Activated CD8-positive, alpha-beta memory T cell treated with anti-CD3 and anti-CD28 coated beads, Interleukin-2, amount 10 ng/mL, durations not matched to agents 7 days and 5 days (primary cell): ENCODE measurements at regions not wholly inside any gene's neighbourhood (a gene's known extent, or its start where the extent isn't known, plus 50 kb on each side); places are given as distances from the start of the nearest gene placed in this dataset.

Experiments used
- ATAC-seq: fragments of 150-1000 bp; cut with Tn5 transposase; one replicate; pipeline ENCODE4 v1.10.0; 2021; ENCODE audit warnings: moderate library complexity
- CTCF ChIA-PET: fragments of 350-600 bp; sonication (Branson Sonifier 250); formaldehyde crosslinking; loops from one replicate; lab custom pipeline; 2021; ENCODE audit warnings: antibody characterized with exemption; lab: Charles Lee
- DNase-seq: peaks from one replicate; pipeline ENCODE4 v3.0.0-alpha.2; 2020
- H3K27ac Mint-ChIP-seq: one replicate; pipeline ENCODE4 v1.8.0; 2021; ENCODE audit warnings: mild to moderate bottlenecking, mixed read lengths
- H3K27me3 Mint-ChIP-seq: one replicate; pipeline ENCODE4 v1.8.0; 2021; ENCODE audit warnings: mixed read lengths
- H3K36me3 Mint-ChIP-seq: one replicate; pipeline ENCODE4 v1.8.0; 2021; ENCODE audit warnings: mild to moderate bottlenecking, mixed read lengths
- H3K4me1 Mint-ChIP-seq: one replicate; pipeline ENCODE4 v1.8.0; 2021; ENCODE audit warnings: mixed read lengths
- H3K4me3 Mint-ChIP-seq: one replicate; pipeline ENCODE4 v1.8.0; 2021; ENCODE audit warnings: mild to moderate bottlenecking, moderate library complexity, mixed read lengths
- H3K9me3 Mint-ChIP-seq: one replicate; pipeline ENCODE4 v1.8.0; 2022; ENCODE audit warnings: low read depth, mixed read lengths

- Mint-ChIP-seq H3K27me3 (no peaks in the 10 kb centered on the region), H3K36me3 (no peaks in the 10 kb centered on the region), H3K27ac (no peak overlapping the region), H3K9me3 (peaks cover 3% of the 10 kb centered on the region), H3K4me1 (no peaks in the 10 kb centered on the region), H3K4me3 (no peak overlapping the region)
- CTCF ChIA-PET: no interaction called here
- DNase-seq: no peak
- ATAC-seq: no peak
These were observed 127.3 kb downstream of the BTBD3 start for GRCh38 chr20:12044969-12045368.

GRCh38 chr20:12047838-12048432 lies 130.2 kb downstream of the BTBD3 start:
- H3K9me3 Mint-ChIP-seq: no peaks in the 10 kb centered on the region
- no peaks in the 10 kb centered on the region for H3K4me1 Mint-ChIP-seq
- DNase-seq: no peak
- ATAC-seq: no peak
- no peaks in the 10 kb centered on the region for H3K36me3 Mint-ChIP-seq
- H3K27me3 Mint-ChIP-seq: no peaks in the 10 kb centered on the region
- no peak overlapping the region for H3K4me3 Mint-ChIP-seq
- H3K27ac Mint-ChIP-seq: no peak overlapping the region
- CTCF ChIA-PET: no interaction called here

GRCh38 chr20:12049125-12049524 lies 131.4 kb downstream of the BTBD3 start:
- DNase-seq (no peak), ATAC-seq (no peak)
- Mint-ChIP-seq H3K36me3 (no peaks in the 10 kb centered on the region), H3K27me3 (no peaks in the 10 kb centered on the region), H3K9me3 (no peaks in the 10 kb centered on the region), H3K27ac (no peak overlapping the region), H3K4me3 (no peak overlapping the region), H3K4me1 (no peaks in the 10 kb centered on the region)
- CTCF ChIA-PET: no interaction called here

DNA sequence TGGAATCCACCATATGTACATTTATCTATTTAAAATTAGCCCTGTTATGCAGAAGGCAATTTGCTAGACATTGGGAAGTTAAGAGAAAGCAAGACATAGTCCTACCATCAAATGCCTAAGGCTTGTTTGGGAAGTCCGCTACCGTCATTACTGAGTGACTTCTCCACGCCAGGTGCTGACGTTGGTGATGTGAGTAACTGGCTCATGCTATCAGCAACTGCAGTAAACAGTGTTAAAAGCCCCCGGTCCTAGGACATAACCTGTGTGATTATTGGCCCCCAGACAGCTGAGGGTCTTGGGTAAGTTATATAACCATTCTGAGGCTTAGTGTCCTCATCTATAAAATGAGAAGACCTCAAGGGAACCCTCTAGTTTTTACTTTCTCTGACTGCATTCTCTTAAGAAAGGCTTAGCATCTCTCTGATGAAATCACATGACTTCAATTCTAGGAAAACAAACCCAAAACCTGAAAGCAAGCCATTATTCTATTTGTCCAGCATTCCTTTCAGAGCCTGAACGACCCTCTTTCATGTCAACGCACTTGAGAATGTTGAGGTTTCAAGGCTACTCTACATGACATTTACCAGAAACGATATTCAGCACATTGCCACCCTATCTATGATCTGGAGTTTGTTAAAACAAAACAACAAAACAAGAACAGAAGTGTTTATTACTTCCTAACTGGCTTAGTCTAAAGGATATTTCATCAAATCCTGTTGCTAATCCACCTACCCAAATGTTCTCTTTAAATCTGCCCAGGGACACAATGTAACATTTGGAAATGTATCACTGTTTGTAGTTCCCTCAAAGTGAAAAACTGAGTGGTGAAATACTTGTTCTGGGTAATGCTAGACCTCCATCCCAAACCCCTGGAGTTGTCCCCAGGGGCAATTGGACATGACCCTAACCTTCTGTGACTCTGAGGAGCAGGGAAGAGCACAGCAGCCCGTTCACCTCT lies 133.8 kb downstream of the BTBD3 start:
- Mint-ChIP-seq H3K4me3 (no peak overlapping the region), H3K36me3 (no peaks in the 10 kb centered on the region), H3K27ac (no peak overlapping the region), H3K4me1 (no peaks in the 10 kb centered on the region), H3K27me3 (no peaks in the 10 kb centered on the region), H3K9me3 (no peaks in the 10 kb centered on the region)
- ATAC-seq (no peak), DNase-seq (no peak)
- CTCF ChIA-PET: no interaction called here

DNA sequence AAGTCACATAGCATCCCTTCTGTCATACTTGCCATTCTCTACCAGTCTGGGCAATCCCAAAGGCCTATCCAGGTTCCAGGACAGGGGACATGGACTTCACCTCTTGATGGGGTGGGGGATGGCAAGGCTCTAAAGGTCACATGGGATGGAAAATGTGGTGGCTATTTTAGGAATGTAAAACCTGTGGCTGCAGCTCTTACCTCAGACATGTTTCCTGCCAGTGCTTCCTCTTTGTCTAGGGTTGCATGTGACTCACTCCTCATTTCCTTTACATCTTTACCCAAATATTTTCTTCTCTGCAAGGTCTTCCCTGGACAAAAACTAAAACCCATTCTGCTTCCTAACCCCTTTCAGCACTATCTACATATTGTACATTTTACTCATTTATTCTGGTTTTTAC lies 135.7 kb downstream of the BTBD3 start:
- no peak for ATAC-seq
- H3K9me3 Mint-ChIP-seq: no peaks in the 10 kb centered on the region
- CTCF ChIA-PET: no interaction called here
- no peaks in the 10 kb centered on the region for H3K27me3 Mint-ChIP-seq
- H3K27ac Mint-ChIP-seq: no peak overlapping the region
- DNase-seq: no peak
- no peaks in the 10 kb centered on the region for H3K36me3 Mint-ChIP-seq
- no peaks in the 10 kb centered on the region for H3K4me1 Mint-ChIP-seq
- H3K4me3 Mint-ChIP-seq: no peak overlapping the region

GRCh38 chr20:12054556-12054955 lies 136.9 kb downstream of the BTBD3 start:
- no peak overlapping the region for H3K4me3 Mint-ChIP-seq
- DNase-seq (no peak), ATAC-seq (no peak)
- H3K9me3 Mint-ChIP-seq: no peaks in the 10 kb centered on the region
- no peaks in the 10 kb centered on the region for H3K36me3 Mint-ChIP-seq
- no peaks in the 10 kb centered on the region for H3K4me1 Mint-ChIP-seq
- CTCF ChIA-PET: no interaction called here
- H3K27me3 Mint-ChIP-seq: no peaks in the 10 kb centered on the region
- H3K27ac Mint-ChIP-seq: no peak overlapping the region

DNA sequence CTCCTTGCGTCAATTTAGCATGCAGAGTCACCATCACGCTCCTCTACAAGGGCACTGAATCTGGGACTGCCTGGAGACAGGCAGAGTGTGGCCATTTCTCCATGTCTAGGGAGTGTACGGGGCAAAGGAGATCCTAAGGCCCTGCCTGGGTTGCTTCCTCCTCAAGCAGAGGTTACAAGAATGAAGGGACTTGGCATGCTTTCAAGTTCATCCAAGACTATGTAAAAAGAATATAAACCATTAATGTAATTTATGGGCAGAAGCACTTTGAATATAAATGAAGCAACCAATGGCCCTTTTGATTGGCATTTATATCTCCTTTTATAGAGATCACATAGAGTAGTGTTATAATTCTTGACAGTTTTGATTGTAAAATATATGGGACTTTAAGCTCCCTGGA lies 137.5 kb downstream of the BTBD3 start:
- Mint-ChIP-seq H3K27me3 (no peaks in the 10 kb centered on the region), H3K27ac (no peak overlapping the region), H3K4me1 (no peaks in the 10 kb centered on the region), H3K9me3 (peaks cover under 1% of the 10 kb centered on the region), H3K36me3 (no peaks in the 10 kb centered on the region), H3K4me3 (no peak overlapping the region)
- CTCF ChIA-PET: no interaction called here
- ATAC-seq (no peak), DNase-seq (no peak)

DNA sequence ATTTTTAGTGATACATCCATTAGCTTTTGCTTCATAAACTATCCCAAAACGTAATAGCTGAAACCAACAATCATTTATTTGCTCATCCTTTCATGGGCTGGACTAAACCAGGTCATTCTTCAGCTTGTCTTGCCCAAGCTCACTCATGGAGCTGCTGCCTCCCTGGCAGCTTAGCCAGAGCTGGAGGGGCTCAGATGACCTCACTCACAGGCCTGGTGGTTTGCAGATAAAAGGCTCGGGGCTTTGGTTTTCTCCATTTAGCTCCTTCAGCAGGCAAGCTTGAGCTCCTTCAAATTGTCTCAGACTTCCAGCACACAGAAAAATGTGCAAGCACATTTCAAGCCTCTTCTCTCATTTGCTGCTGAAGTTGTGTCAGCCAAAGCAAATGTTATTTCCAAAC lies 139.1 kb downstream of the BTBD3 start:
- Mint-ChIP-seq H3K9me3 (peaks cover 2% of the 10 kb centered on the region), H3K27me3 (no peaks in the 10 kb centered on the region), H3K4me1 (no peaks in the 10 kb centered on the region), H3K36me3 (no peaks in the 10 kb centered on the region), H3K27ac (no peak overlapping the region), H3K4me3 (no peak overlapping the region)
- ATAC-seq: no peak
- DNase-seq: no peak
- CTCF ChIA-PET: no interaction called here

- H3K9me3 Mint-ChIP-seq: peaks cover 2% of the 10 kb centered on the region
- ATAC-seq (no peak), DNase-seq (no peak)
- no peak overlapping the region for H3K4me3 Mint-ChIP-seq
- H3K27me3 Mint-ChIP-seq: no peaks in the 10 kb centered on the region
- no peaks in the 10 kb centered on the region for H3K36me3 Mint-ChIP-seq
- no peak overlapping the region for H3K27ac Mint-ChIP-seq
- H3K4me1 Mint-ChIP-seq: no peaks in the 10 kb centered on the region
- CTCF ChIA-PET: no interaction called here
These were observed 140.1 kb downstream of the BTBD3 start for GRCh38 chr20:12057778-12058177.

GRCh38 chr20:12058216-12058615 lies 140.5 kb downstream of the BTBD3 start:
- Mint-ChIP-seq H3K27me3 (no peaks in the 10 kb centered on the region), H3K4me1 (no peaks in the 10 kb centered on the region), H3K27ac (no peak overlapping the region), H3K36me3 (no peaks in the 10 kb centered on the region), H3K9me3 (peaks cover 2% of the 10 kb centered on the region), H3K4me3 (no peak overlapping the region)
- no peak for DNase-seq
- ATAC-seq: no peak
- CTCF ChIA-PET: no interaction called here

- Mint-ChIP-seq H3K9me3 (peaks cover 4% of the 10 kb centered on the region), H3K27ac (no peak overlapping the region), H3K36me3 (no peaks in the 10 kb centered on the region), H3K4me1 (no peaks in the 10 kb centered on the region), H3K27me3 (no peaks in the 10 kb centered on the region), H3K4me3 (no peak overlapping the region)
- no peak for DNase-seq
- CTCF ChIA-PET: no interaction called here
- ATAC-seq: no peak
These were observed 143.8 kb downstream of the BTBD3 start for GRCh38 chr20:12061466-12061865.

DNA sequence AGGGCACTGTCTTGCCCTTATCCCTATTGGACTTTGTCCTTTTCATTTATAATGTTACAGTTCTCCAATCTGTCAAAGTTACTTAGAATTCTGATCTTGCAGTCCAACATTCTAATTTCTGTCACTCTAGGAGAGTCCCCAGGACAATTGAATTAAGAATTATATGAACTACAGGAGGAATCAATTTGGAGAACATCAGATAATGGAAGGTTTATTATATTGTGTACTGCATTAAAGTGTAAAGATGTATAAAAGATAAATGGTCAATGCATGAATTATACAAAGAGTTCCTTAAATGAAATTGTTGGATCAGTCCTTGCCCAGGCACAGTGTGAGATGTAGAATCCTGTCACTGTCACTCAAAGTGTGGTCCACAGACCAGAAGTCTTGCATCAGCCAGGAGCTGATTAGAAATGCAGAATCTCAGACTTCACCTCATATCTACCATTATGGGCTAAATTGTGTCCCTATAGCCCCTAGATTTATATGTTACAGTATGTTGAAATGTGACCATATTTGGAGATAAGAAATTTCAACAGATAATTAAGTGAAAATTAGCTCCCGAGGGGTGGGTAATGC lies 145.5 kb downstream of the BTBD3 start:
- Mint-ChIP-seq H3K36me3 (no peaks in the 10 kb centered on the region), H3K27me3 (no peaks in the 10 kb centered on the region), H3K9me3 (peaks cover 4% of the 10 kb centered on the region), H3K4me3 (no peak overlapping the region), H3K27ac (no peak overlapping the region), H3K4me1 (no peaks in the 10 kb centered on the region)
- CTCF ChIA-PET: no interaction called here
- DNase-seq (no peak), ATAC-seq (no peak)

DNA sequence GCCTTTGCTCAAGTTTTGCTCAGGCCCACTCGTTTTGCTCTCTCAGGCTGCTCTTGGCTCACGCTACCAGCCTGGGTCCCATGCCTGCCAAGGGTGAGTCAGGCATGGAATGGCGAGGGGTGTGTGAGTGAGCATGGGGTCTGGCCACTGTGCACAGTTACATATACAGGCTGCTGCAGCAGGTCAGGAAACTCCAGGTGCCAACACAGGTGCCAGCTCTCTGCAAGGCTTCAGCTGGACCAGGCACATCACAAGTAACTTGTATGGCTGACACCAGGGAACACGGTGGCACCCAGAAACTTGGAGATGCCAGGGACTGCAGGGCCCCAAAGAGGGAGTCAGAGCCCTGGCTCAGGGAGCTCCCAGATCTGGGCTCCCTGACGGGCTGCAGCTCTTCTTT lies 146.8 kb downstream of the BTBD3 start:
- ATAC-seq (no peak), DNase-seq (no peak)
- no peak overlapping the region for H3K27ac Mint-ChIP-seq
- no peaks in the 10 kb centered on the region for H3K4me1 Mint-ChIP-seq
- no peaks in the 10 kb centered on the region for H3K36me3 Mint-ChIP-seq
- peaks cover 4% of the 10 kb centered on the region for H3K9me3 Mint-ChIP-seq
- CTCF ChIA-PET: no interaction called here
- no peaks in the 10 kb centered on the region for H3K27me3 Mint-ChIP-seq
- H3K4me3 Mint-ChIP-seq: no peak overlapping the region

DNA sequence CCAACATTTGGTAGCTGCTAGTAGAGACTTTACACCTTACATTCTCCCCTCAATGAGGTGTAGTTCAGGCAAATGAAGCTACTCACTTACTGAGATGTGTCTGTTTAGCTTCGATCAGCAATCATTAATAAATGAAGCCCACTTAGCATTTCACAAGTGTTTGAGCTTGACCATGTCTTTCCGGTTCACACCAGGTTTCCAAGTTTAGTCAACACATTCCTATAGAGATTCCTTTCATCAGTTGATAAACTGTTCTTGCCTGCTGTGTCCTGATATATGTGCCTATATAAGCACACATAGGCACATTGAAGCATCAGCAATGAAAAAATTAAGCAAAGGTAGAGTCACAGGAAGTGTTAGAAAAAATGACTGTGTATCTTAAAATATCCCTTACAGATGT lies 150.0 kb downstream of the BTBD3 start:
- H3K4me3 Mint-ChIP-seq: no peak overlapping the region
- H3K9me3 Mint-ChIP-seq: peaks cover 2% of the 10 kb centered on the region
- ATAC-seq (no peak), DNase-seq (no peak)
- no peak overlapping the region for H3K27ac Mint-ChIP-seq
- CTCF ChIA-PET: no interaction called here
- no peaks in the 10 kb centered on the region for H3K36me3 Mint-ChIP-seq
- H3K4me1 Mint-ChIP-seq: no peaks in the 10 kb centered on the region
- H3K27me3 Mint-ChIP-seq: no peaks in the 10 kb centered on the region
